HepG2 (cell line): ENCODE measurements at regions not wholly inside any gene's neighbourhood (a gene's known extent, or its start where the extent isn't known, plus 50 kb on each side); places are given as distances from the start of the nearest gene placed in this dataset.

Experiments
- CTCF ChIP-seq: sonication (generic); formaldehyde crosslinking; IDR thresholded peaks from 2 replicates; pipeline ENCODE4 v1.5.0; 2020; ENCODE audit warnings: mild to moderate bottlenecking, missing genetic modification reagents, moderate library complexity
- EZH2 ChIP-seq: conservative IDR thresholded peaks from 2 replicates; pipeline ENCODE4 v1.6.1; 2012; ENCODE audit warnings: mild to moderate bottlenecking, low read depth, low read length, moderate library complexity
- HNRNPH1 ChIP-seq: fragments of 200-400 bp; formaldehyde crosslinking; optimal IDR thresholded peaks from 2 replicates; pipeline ENCODE3; 2017; ENCODE audit warnings: mild to moderate bottlenecking, low read depth, low read length
- KLF16 ChIP-seq, 2 experiments: sonication (generic) in 1 of 2; formaldehyde crosslinking in 1 of 2; IDR thresholded peaks; 2 replicates each; pipeline versions ENCODE4 v1.6.1 to v1.8.0; 2016 to 2023; ENCODE audit warnings: missing genetic modification reagents in 2 of 2, missing compliant biosample characterization in 1 of 2
- NPAS2 ChIP-seq: sonication (generic); formaldehyde crosslinking; IDR thresholded peaks from 2 replicates; pipeline ENCODE4 v1.8.0; 2022; ENCODE audit warnings: mild to moderate bottlenecking, missing genetic modification reagents, borderline replicate concordance
- RFX5 ChIP-seq: IDR thresholded peaks from 2 replicates; pipeline ENCODE4 v1.6.1; 2011; ENCODE audit warnings: low read depth, low read length, improper control_type of control experiment
- TBX3 ChIP-seq: fragments of 450-650 bp; IDR thresholded peaks from 2 replicates; pipeline ENCODE4 v1.6.1; 2017; ENCODE audit warnings: antibody characterized with exemption, mild to moderate bottlenecking, inconsistent platforms, borderline replicate concordance
- ZNF775 ChIP-seq: sonication (generic); formaldehyde crosslinking; IDR thresholded peaks from 2 replicates; pipeline ENCODE4 v1.4.0; 2020; ENCODE audit warnings: missing genetic modification reagents, mild to moderate bottlenecking, moderate library complexity, borderline replicate concordance
- TF ChIP-seq, protein P1 (sequence below): IDR thresholded peaks from 2 replicates; pipeline ENCODE4 v1.6.1; 2016; ENCODE audit warnings: missing compliant biosample characterization, missing genetic modification reagents, borderline replicate concordance
- TF ChIP-seq, protein P2 (sequence below): sonication (generic); formaldehyde crosslinking; IDR thresholded peaks from 2 replicates; pipeline ENCODE4 v1.9.0; 2021; ENCODE audit warnings: missing genetic modification reagents, borderline replicate concordance
- TF ChIP-seq, protein P3 (sequence below): sonication (generic); formaldehyde crosslinking; IDR thresholded peaks from 2 replicates; pipeline ENCODE4 v1.5.1; 2020; ENCODE audit warnings: mild to moderate bottlenecking, missing genetic modification reagents, borderline replicate concordance

DNA sequence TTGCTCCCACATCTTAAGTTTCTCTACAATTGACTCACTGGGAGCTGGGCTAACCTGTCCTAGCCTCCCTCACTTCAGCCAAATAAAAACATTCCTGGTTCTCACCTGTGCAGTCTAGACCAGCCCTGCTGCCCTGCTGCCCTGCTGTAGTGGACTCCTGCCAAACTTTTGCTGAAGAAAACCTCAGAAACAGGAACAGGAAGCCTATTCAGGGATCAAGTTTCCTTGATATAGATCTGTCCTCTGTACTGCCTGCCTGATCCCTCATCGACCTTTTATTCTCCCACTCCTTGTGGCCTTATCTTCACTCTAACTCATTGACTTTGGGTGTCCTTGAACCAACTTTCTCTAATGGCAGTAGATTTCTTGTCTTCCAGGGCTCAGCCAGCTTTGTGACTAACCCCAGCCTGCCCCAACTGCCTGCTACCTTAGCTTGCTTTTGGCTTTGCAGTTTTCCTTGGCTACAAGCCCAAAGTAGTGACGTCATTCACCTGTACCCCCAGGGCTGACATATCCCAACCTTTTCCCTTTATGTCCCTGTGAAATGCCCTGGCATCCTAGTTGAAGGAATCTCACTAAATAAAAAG, 234.8 kb downstream of the DUSP6 start:
- TF ChIP-seq CTCF (no peak), EZH2 (no peak), KLF16 (CRISPR knock-in tag; IDR thresholded peaks at IDR 0.05) (no peak), ZNF775 (no peak), RFX5 (no peak), HNRNPH1 (no peak), TBX3 (no peak), NPAS2 (CRISPR knock-in tag) (no peak)
- TF ChIP-seq, protein P1, sequence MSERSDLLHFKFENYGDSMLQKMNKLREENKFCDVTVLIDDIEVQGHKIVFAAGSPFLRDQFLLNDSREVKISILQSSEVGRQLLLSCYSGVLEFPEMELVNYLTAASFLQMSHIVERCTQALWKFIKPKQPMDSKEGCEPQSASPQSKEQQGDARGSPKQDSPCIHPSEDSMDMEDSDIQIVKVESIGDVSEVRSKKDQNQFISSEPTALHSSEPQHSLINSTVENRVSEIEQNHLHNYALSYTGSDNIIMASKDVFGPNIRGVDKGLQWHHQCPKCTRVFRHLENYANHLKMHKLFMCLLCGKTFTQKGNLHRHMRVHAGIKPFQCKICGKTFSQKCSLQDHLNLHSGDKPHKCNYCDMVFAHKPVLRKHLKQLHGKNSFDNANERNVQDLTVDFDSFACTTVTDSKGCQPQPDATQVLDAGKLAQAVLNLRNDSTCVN (CRISPR knock-in tag) = no peak
- TF ChIP-seq, protein P2, sequence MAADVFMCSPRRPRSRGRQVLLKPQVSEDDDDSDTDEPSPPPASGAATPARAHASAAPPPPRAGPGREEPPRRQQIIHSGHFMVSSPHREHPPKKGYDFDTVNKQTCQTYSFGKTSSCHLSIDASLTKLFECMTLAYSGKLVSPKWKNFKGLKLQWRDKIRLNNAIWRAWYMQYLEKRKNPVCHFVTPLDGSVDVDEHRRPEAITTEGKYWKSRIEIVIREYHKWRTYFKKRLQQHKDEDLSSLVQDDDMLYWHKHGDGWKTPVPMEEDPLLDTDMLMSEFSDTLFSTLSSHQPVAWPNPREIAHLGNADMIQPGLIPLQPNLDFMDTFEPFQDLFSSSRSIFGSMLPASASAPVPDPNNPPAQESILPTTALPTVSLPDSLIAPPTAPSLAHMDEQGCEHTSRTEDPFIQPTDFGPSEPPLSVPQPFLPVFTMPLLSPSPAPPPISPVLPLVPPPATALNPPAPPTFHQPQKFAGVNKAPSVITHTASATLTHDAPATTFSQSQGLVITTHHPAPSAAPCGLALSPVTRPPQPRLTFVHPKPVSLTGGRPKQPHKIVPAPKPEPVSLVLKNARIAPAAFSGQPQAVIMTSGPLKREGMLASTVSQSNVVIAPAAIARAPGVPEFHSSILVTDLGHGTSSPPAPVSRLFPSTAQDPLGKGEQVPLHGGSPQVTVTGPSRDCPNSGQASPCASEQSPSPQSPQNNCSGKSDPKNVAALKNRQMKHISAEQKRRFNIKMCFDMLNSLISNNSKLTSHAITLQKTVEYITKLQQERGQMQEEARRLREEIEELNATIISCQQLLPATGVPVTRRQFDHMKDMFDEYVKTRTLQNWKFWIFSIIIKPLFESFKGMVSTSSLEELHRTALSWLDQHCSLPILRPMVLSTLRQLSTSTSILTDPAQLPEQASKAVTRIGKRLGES (CRISPR knock-in tag) = no peak
- TF ChIP-seq, protein P3, sequence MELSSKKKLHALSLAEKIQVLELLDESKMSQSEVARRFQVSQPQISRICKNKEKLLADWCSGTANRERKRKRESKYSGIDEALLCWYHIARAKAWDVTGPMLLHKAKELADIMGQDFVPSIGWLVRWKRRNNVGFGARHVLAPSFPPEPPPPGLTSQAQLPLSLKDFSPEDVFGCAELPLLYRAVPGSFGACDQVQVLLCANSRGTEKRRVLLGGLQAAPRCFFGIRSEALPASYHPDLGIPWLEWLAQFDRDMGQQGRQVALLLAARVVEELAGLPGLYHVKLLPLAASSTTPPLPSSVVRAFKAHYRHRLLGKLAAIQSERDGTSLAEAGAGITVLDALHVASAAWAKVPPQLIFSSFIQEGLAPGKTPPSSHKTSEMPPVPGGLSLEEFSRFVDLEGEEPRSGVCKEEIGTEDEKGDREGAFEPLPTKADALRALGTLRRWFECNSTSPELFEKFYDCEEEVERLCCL (CRISPR knock-in tag) = no peak
